ENCODE measurements at regions not wholly inside any gene's neighbourhood (a gene's known extent, or its start where the extent isn't known, plus 50 kb on each side); places are given as distances from the start of the nearest gene placed in this dataset.

- DNase-seq (ENCODE audit: low read depth) = no peak
Measured at GRCh38 chr16:85473323-85473722, 139.8 kb upstream of the GSE1 start.

GRCh38 chr16:85473909-85474620, 139.1 kb upstream of the GSE1 start:
- no peak for DNase-seq (ENCODE audit: low read depth)

- DNase-seq (ENCODE audit: low read depth) = no peak
Measured at GRCh38 chr16:85474621-85475217, 138.4 kb upstream of the GSE1 start.

GRCh38 chr16:85475233-85475632, 137.9 kb upstream of the GSE1 start:
- DNase-seq (ENCODE audit: low read depth) = no peak

- DNase-seq (ENCODE audit: low read depth) = no peak
Measured at GRCh38 chr16:85475691-85476300, 137.3 kb upstream of the GSE1 start.

- no peak for DNase-seq (ENCODE audit: low read depth)
Measured at GRCh38 chr16:85476389-85476788, 136.7 kb upstream of the GSE1 start.

GRCh38 chr16:85477801-85478363, 135.2 kb upstream of the GSE1 start:
- DNase-seq (ENCODE audit: low read depth) = no peak

- DNase-seq (ENCODE audit: low read depth) = no peak
Measured at GRCh38 chr16:85479972-85480726, 133.0 kb upstream of the GSE1 start.

- DNase-seq (ENCODE audit: low read depth) = no peak
Measured at GRCh38 chr16:85480727-85481101, 132.4 kb upstream of the GSE1 start.

GRCh38 chr16:85481206-85481605, 131.9 kb upstream of the GSE1 start:
- DNase-seq (ENCODE audit: low read depth) = no peak

GRCh38 chr16:85481738-85482137, 131.4 kb upstream of the GSE1 start:
- DNase-seq (ENCODE audit: low read depth) = no peak

- no peak for DNase-seq (ENCODE audit: low read depth)
Measured at GRCh38 chr16:85483424-85483823, 129.7 kb upstream of the GSE1 start.

- no peak for DNase-seq (ENCODE audit: low read depth)
Measured at GRCh38 chr16:85484347-85485300, 128.5 kb upstream of the GSE1 start.

GRCh38 chr16:85485379-85485778, 127.7 kb upstream of the GSE1 start:
- no peak for DNase-seq (ENCODE audit: low read depth)

- no peak for DNase-seq (ENCODE audit: low read depth)
Measured at GRCh38 chr16:85486256-85486915, 126.7 kb upstream of the GSE1 start.

GRCh38 chr16:85488414-85488813, 124.7 kb upstream of the GSE1 start:
- DNase-seq (ENCODE audit: low read depth) = no peak

- no peak for DNase-seq (ENCODE audit: low read depth)
Measured at GRCh38 chr16:85490407-85491057, 122.6 kb upstream of the GSE1 start.

- DNase-seq (ENCODE audit: low read depth) = no peak
Measured at GRCh38 chr16:85491058-85491771, 121.9 kb upstream of the GSE1 start.

GRCh38 chr16:85491798-85492294, 121.3 kb upstream of the GSE1 start:
- no peak for DNase-seq (ENCODE audit: low read depth)

Data from ELR (cell line).